AG04450 (cell line): ENCODE measurements at regions not wholly inside any gene's neighbourhood (a gene's known extent, or its start where the extent isn't known, plus 50 kb on each side); places are given as distances from the start of the nearest gene placed in this dataset.

Experiments
- CTCF ChIA-PET: fragments of 300-600, 350-600 bp; formaldehyde crosslinking; extraction: SDS; loops from one replicate; lab custom pipeline; 2022; ENCODE audit warnings: antibody characterized with exemption, inconsistent platforms; lab: Charles Lee
- POLR2A ChIA-PET: fragments of 350-600 bp; formaldehyde crosslinking; extraction: SDS; loops from one replicate; lab custom pipeline; 2021; ENCODE audit warnings: antibody characterized with exemption, inconsistent platforms; lab: Yijun Ruan, JAX
- DNase-seq: peaks from one replicate; pipeline ENCODE4 v3.0.0-alpha.2; 2011; ENCODE audit warnings: low read depth, low spot score
- H3K27ac ChIP-seq: one replicate; pipeline ENCODE4 v1.5.1; 2012; ENCODE audit warnings: low read depth, low read length, control low read depth
- H3K27me3 ChIP-seq: one replicate; pipeline ENCODE4 v1.6.0; 2012; ENCODE audit warnings: low read length; ENCODE audit not compliant: control insufficient read depth, insufficient read depth
- H3K4me3 ChIP-seq: 2 replicates; pipeline ENCODE4 v1.5.1; 2011; ENCODE audit warnings: mild to moderate bottlenecking, low read depth, low read length, control low read depth
- H3K9me3 ChIP-seq: 2 replicates; pipeline ENCODE4 v1.5.1; 2012; ENCODE audit warnings: low read length; ENCODE audit not compliant: control insufficient read depth, insufficient read depth
- TF ChIP-seq, protein P1 (sequence below): IDR thresholded peaks from 2 replicates; pipeline ENCODE4 v1.5.1; 2011; ENCODE audit warnings: low read depth, low read length, control low read depth, inconsistent platforms

DNA sequence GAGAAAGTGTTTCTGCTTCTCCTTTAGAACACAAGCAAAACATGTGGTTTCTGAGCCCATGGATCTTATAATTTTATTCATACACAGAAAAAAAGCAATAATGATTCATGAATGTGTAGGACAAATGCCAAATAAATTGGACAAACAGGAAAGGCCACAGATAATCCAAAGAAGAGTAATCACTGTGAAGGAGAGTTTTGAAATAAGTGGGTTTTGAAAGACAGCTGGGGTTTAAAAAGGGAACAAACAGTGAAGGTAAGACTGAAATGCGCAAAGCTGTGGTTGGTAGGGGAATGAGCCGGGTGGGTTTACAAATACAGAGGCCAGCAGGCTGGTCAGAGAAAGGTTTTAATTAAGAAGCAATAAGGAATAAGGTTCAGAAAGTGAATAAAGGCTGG, 50.0 kb upstream of the MBOAT2 start:
- TF ChIP-seq, protein P1, sequence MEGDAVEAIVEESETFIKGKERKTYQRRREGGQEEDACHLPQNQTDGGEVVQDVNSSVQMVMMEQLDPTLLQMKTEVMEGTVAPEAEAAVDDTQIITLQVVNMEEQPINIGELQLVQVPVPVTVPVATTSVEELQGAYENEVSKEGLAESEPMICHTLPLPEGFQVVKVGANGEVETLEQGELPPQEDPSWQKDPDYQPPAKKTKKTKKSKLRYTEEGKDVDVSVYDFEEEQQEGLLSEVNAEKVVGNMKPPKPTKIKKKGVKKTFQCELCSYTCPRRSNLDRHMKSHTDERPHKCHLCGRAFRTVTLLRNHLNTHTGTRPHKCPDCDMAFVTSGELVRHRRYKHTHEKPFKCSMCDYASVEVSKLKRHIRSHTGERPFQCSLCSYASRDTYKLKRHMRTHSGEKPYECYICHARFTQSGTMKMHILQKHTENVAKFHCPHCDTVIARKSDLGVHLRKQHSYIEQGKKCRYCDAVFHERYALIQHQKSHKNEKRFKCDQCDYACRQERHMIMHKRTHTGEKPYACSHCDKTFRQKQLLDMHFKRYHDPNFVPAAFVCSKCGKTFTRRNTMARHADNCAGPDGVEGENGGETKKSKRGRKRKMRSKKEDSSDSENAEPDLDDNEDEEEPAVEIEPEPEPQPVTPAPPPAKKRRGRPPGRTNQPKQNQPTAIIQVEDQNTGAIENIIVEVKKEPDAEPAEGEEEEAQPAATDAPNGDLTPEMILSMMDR = no peak
- H3K4me3 ChIP-seq = no peak overlapping the region
- H3K27ac ChIP-seq = no peak overlapping the region
- ChIA-PET POLR2A (interaction anchor here (0.6 kb wide), 1 partner anchor 18 kb away, joined by 4 read pairs; no protein-coding TSS in a partner anchor), CTCF (interaction anchor here (0.9 kb wide), 1 partner anchor 20 kb away, joined by 3 read pairs; no protein-coding TSS in a partner anchor)
- no peaks in the 10 kb centered on the region for H3K9me3 ChIP-seq
- no peaks in the 10 kb centered on the region for H3K27me3 ChIP-seq
- DNase-seq = no peak
